HAP-1 (cell line): ENCODE measurements at regions not wholly inside any gene's neighbourhood (a gene's known extent, or its start where the extent isn't known, plus 50 kb on each side); places are given as distances from the start of the nearest gene placed in this dataset.
A peak's percentile ranks its signal among the peaks of the same experiment; 100 is the strongest.

Experiments
- DNase-seq, 2 experiments: peaks; one replicate each; pipeline ENCODE4 v3.0.0-alpha.2; 2016 to 2020; ENCODE audit warnings: low spot score in 2 of 2
- H3K27me3 ChIP-seq: fragments of 250-450 bp; sonication (Bioruptor Pico); 2 replicates; pipeline ENCODE4 v1.5.1; 2020; ENCODE audit warnings: low read depth, mild to moderate bottlenecking, moderate library complexity
- H3K36me3 ChIP-seq: fragments of 250-450 bp; sonication (Bioruptor Pico); replicated peaks from 2 replicates; pipeline ENCODE4 v1.5.1; 2020; ENCODE audit warnings: mild to moderate bottlenecking
- H3K4me1 ChIP-seq: fragments of 250-450 bp; sonication (Bioruptor Pico); 2 replicates; pipeline ENCODE4 v1.5.1; 2020; ENCODE audit warnings: mild to moderate bottlenecking
- H3K4me3 ChIP-seq: fragments of 250-450 bp; sonication (Bioruptor Pico); 2 replicates; pipeline ENCODE4 v1.5.1; 2020; ENCODE audit warnings: mild to moderate bottlenecking, moderate library complexity
- H3K9me3 ChIP-seq: fragments of 250-450 bp; sonication (Bioruptor Pico); 2 replicates; pipeline ENCODE4 v1.5.1; 2020; ENCODE audit warnings: mild to moderate bottlenecking, moderate library complexity
- in situ Hi-C: fragments of 300-500 bp; cut with MboI; formaldehyde crosslinking; loops from 3 replicates; pipeline ENCODE4 v1.14.3; 2020; ENCODE audit warnings: low sequenced_read_pairs, inconsistent platforms, mixed read lengths

DNA sequence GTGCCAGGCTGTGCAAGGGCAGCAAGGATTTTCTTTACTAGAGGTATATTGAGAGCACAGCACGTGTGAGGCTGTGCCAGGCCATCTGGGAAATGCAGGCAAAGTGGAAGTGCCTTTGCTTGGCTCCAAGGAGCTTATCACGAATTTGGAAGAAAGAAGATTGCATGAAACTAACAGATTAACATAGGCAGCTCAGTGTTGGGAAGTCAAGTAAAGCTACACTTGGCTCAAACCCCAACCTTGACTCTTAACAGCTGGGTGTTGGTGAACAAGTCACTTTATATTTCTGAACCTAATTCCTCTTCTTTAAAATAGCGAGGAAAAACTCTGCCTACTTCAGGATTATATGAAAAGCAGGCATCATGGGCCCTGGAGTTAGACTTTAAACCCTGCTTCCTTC is 105.2 kb downstream of the PLCE1 start:
- no peaks in the 10 kb centered on the region for H3K4me1 ChIP-seq
- DNase-seq = no peak
- no peaks in the 10 kb centered on the region for H3K27me3 ChIP-seq
- H3K36me3 ChIP-seq = no peaks in the 10 kb centered on the region
- H3K9me3 ChIP-seq = no peaks in the 10 kb centered on the region
- in situ Hi-C loops = no loop called here
- H3K4me3 ChIP-seq = no peak overlapping the region

DNA sequence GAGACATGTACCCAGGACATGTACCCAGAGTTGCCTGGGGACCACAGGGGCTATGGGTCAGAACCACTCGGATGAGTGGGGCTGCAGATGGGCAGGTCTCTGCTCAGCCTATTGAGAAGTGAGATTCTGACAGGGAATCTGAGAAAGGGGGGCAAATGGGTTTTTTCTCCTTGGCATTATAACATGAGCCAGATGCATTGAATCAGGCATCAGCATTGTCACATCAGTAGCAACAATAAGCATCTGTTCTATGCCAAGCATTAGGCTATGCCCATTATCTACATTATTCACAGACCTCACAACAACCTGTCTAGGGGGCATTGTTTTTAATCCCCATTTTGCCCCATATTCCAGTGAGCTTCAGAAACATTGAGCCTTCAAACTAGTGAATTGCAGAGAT is 108.2 kb downstream of the PLCE1 start:
- Histone ChIP-seq H3K36me3 (no peaks in the 10 kb centered on the region), H3K9me3 (no peaks in the 10 kb centered on the region), H3K4me3 (no peak overlapping the region), H3K4me1 (0 out of 2 replicates have a peak, but pooled peaks cover 3% of the 10 kb centered on the region), H3K27me3 (no peaks in the 10 kb centered on the region)
- in situ Hi-C loops = no loop called here
- no peak for DNase-seq

DNA sequence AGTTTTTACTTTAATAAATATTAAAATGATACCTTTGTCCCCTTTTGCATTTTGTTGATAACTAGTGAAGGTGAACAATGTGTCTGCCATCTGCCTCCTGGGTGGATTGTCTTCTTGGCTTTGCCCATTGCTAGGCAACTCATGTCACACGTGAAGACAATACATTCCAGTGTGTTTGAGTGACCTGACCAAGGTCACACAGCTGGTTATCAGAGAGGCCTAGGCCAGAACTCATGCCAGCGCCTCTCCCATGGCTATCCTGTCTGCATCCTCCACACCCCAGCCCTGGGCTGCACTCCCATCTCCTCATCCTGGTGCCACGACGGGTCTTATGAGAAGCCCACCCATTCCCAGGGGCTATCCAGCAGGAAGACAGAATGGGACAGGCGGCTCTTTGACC is 108.7 kb downstream of the PLCE1 start:
- Histone ChIP-seq H3K9me3 (no peaks in the 10 kb centered on the region), H3K36me3 (no peaks in the 10 kb centered on the region), H3K4me1 (0 out of 2 replicates have a peak, but pooled peaks cover 3% of the 10 kb centered on the region), H3K27me3 (no peaks in the 10 kb centered on the region), H3K4me3 (no peak overlapping the region)
- in situ Hi-C loops = no loop called here
- no peak for DNase-seq

GRCh38 chr10:94103192-94103591 is 109.5 kb downstream of the PLCE1 start:
- no peak for DNase-seq
- Histone ChIP-seq H3K4me1 (0 out of 2 replicates have a peak, but pooled peaks cover 3% of the 10 kb centered on the region), H3K27me3 (no peaks in the 10 kb centered on the region), H3K9me3 (no peaks in the 10 kb centered on the region), H3K4me3 (no peak overlapping the region), H3K36me3 (no peaks in the 10 kb centered on the region)
- in situ Hi-C loops = no loop called here

DNA sequence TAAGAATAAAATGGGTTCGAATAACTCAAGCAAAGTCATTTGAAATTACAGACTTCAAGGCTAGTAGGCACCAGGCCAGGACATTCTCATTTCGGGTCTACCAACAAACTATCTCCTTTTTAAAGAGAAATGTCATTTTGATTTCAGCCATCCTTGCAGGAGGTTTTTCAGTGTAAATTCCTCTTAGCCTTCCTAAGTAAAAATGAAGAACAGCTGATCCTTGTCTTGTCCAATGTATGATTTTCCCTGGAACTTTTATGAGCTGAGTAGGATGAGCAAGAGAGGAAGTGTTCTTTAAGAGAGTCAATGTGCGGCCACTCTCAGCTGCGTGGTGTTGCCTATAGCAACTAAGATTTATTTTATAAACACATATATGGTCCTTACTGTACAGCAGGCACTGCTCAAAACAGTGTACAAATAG is 110.1 kb downstream of the PLCE1 start:
- H3K4me1 ChIP-seq = 0 out of 2 replicates have a peak, but pooled peaks cover 3% of the 10 kb centered on the region
- no peak overlapping the region for H3K4me3 ChIP-seq
- H3K27me3 ChIP-seq = no peaks in the 10 kb centered on the region
- H3K36me3 ChIP-seq = no peaks in the 10 kb centered on the region
- no peaks in the 10 kb centered on the region for H3K9me3 ChIP-seq
- in situ Hi-C loops = no loop called here
- DNase-seq = no peak

DNA sequence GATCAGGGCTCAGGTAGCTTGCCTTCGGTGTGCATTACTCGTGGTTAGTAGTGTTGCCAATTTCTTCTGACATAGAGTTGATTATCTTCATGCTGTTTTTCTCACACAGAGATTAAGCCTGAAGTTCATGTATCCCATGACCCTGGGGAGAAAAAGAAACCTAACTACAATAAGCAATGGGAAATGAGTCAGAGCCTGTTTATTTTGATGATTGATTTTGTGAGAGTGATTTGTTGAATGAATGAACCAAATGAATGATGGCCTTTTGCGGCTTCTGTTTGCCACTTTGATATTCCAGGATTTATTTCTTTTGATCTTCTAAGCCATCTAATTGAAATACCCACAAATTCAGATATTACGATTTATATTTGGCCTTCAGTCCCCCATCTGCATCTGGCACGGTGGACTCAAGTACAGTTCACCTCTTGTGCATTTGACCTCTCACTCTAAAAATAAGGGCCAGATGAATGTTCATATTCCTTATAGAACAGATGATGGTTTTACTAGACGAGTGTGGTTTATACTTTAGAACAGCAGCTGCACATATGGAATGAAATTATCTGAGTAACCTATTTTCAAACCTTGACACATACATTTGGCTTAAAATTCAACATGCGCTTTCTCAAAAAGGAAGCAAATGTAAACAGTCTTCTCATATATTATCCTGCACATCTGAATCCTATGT is 110.7 kb downstream of the PLCE1 start:
- Histone ChIP-seq H3K4me3 (no peak overlapping the region), H3K9me3 (no peaks in the 10 kb centered on the region), H3K36me3 (no peaks in the 10 kb centered on the region), H3K4me1 (0 out of 2 replicates have a peak, but pooled peaks cover 3% of the 10 kb centered on the region), H3K27me3 (no peaks in the 10 kb centered on the region)
- in situ Hi-C loops = no loop called here
- no peak for DNase-seq

GRCh38 chr10:94105226-94105625 is 111.5 kb downstream of the PLCE1 start:
- 0 out of 2 replicates have a peak, but pooled peaks cover 3% of the 10 kb centered on the region for H3K4me1 ChIP-seq
- in situ Hi-C loops = no loop called here
- no peaks in the 10 kb centered on the region for H3K9me3 ChIP-seq
- H3K36me3 ChIP-seq = no peaks in the 10 kb centered on the region
- peak in 1 of 2 experiments; percentile 28 for DNase-seq
- no peaks in the 10 kb centered on the region for H3K27me3 ChIP-seq
- no peak overlapping the region for H3K4me3 ChIP-seq

- Histone ChIP-seq H3K27me3 (no peaks in the 10 kb centered on the region), H3K4me1 (0 out of 2 replicates have a peak, but pooled peaks cover 3% of the 10 kb centered on the region), H3K36me3 (no peaks in the 10 kb centered on the region), H3K9me3 (no peaks in the 10 kb centered on the region), H3K4me3 (no peak overlapping the region)
- no peak for DNase-seq
- in situ Hi-C loops = no loop called here
Measured at GRCh38 chr10:94107191-94107590, 113.5 kb downstream of the PLCE1 start.

GRCh38 chr10:94108200-94108599 is 114.5 kb downstream of the PLCE1 start:
- no peaks in the 10 kb centered on the region for H3K36me3 ChIP-seq
- no peak for DNase-seq
- H3K9me3 ChIP-seq = no peaks in the 10 kb centered on the region
- 0 out of 2 replicates have a peak, but pooled peaks cover 3% of the 10 kb centered on the region for H3K4me1 ChIP-seq
- H3K4me3 ChIP-seq = no peak overlapping the region
- H3K27me3 ChIP-seq = no peaks in the 10 kb centered on the region
- in situ Hi-C loops = no loop called here

- Histone ChIP-seq H3K9me3 (no peaks in the 10 kb centered on the region), H3K36me3 (no peaks in the 10 kb centered on the region), H3K4me1 (no peaks in the 10 kb centered on the region), H3K4me3 (no peak overlapping the region), H3K27me3 (no peaks in the 10 kb centered on the region)
- DNase-seq = no peak
- in situ Hi-C loops = no loop called here
Measured at GRCh38 chr10:94111367-94111766, 117.6 kb downstream of the PLCE1 start.

DNA sequence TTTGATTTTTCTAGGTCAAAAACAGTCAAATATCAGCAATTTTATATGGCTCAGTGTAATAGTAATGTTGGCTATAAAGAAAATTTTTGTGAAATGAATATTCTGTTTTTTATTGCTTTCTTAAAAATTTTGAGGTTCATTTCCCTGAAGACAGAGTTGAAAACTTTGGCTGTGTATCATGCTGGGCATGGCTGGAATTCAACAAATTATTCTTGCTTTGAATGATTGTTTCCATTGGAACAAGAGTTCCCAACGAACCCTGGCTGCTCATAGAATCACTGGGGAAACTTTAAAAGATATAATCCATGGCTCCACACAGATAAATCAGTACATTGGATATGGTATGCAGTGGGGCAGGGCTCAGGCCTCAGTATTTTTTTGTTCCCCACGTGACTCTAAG is 118.6 kb downstream of the PLCE1 start:
- Histone ChIP-seq H3K36me3 (no peaks in the 10 kb centered on the region), H3K4me1 (peaks cover 5% of the 10 kb centered on the region), H3K27me3 (no peaks in the 10 kb centered on the region), H3K4me3 (no peak overlapping the region), H3K9me3 (no peaks in the 10 kb centered on the region)
- in situ Hi-C loops = no loop called here
- DNase-seq = no peak

DNA sequence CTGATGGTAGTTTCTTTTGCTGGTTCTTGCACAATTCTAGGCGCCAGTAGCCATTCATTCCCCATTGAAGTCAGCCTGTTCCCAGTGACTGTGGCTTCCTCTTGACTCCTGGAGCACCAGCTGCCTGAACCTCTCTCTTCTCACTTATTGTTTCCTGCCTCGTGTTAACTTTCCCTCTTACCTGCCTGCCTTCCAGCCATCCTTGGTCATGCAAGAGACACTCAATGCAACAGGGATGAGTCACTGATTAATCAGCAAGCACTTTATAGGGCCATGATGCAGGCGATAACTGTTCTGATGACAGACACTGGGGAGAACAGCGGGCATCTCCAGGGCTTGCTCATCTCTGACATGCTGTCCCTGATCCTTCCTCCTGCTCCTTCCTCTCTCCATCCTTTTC is 122.0 kb downstream of the PLCE1 start:
- no peak for DNase-seq
- H3K36me3 ChIP-seq = no peaks in the 10 kb centered on the region
- H3K9me3 ChIP-seq = no peaks in the 10 kb centered on the region; the same call in none of the 2 replicates
- in situ Hi-C loops = no loop called here
- H3K4me1 ChIP-seq = peaks cover 7% of the 10 kb centered on the region
- H3K27me3 ChIP-seq = no peaks in the 10 kb centered on the region
- no peak overlapping the region for H3K4me3 ChIP-seq

GRCh38 chr10:94116848-94117247 is 123.1 kb downstream of the PLCE1 start:
- no peak overlapping the region for H3K4me3 ChIP-seq
- H3K36me3 ChIP-seq = no peaks in the 10 kb centered on the region
- peaks cover 7% of the 10 kb centered on the region for H3K4me1 ChIP-seq
- no peaks in the 10 kb centered on the region; the same call in none of the 2 replicates for H3K9me3 ChIP-seq
- no peak for DNase-seq
- no peaks in the 10 kb centered on the region for H3K27me3 ChIP-seq
- in situ Hi-C loops = no loop called here

DNA sequence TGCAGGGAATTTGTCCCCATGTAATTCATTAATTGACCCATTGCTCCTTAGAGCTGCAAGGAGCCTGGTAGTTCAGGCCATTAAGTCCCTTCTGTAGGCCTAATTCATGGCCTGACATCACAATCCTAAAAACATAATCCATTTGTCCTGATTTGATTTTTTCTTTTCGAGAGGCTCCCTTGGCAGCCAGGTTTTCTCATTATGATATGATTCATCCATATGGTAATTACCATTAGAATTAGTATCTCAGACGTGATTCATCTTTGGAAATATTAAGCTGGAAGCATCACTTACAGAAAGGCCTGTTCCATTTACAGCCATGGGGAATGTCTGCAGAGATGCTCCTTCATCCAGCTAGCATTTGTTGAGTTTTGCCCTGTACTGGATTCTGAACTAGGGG is 128.5 kb downstream of the PLCE1 start:
- Histone ChIP-seq H3K9me3 (no peaks in the 10 kb centered on the region; the same call in none of the 2 replicates), H3K27me3 (no peaks in the 10 kb centered on the region), H3K4me1 (peaks cover 3% of the 10 kb centered on the region), H3K4me3 (no peak overlapping the region), H3K36me3 (no peaks in the 10 kb centered on the region)
- in situ Hi-C loops = no loop called here
- DNase-seq = no peak
